ENCODE measurements at regions not wholly inside any gene's neighbourhood (a gene's known extent, or its start where the extent isn't known, plus 50 kb on each side); places are given as distances from the start of the nearest gene placed in this dataset.

GRCh38 chr2:163990541-163990940 lies 254.7 kb upstream of the FIGN start:
- no peaks in the 10 kb centered on the region for H3K79me2 ChIP-seq (ENCODE audit: low read depth)
- peaks cover 47% of the 10 kb centered on the region for H3K4me1 ChIP-seq
- no peaks in the 10 kb centered on the region for H3K9me3 ChIP-seq (ENCODE audit: low read depth)
- H3F3A ChIP-seq (ENCODE audit: low read depth) = peaks cover 13% of the 10 kb centered on the region
- H3K9ac ChIP-seq = no peak overlapping the region
- peaks cover 4% of the 10 kb centered on the region for H3K27me3 Mint-ChIP-seq (ENCODE audit: insufficient read depth, low read depth)
- H2AFZ ChIP-seq (replicated peaks) = no peak overlapping the region
- DNase-seq (ENCODE audit: low spot score) = peak; percentile 58
- H3K27ac Mint-ChIP-seq = peak overlapping the region; percentile 86
- H3K4me2 ChIP-seq = peak overlapping the region; percentile 33
- H3K36me3 Mint-ChIP-seq = peaks cover 2% of the 10 kb centered on the region
- TF ChIP-seq EZH2phosphoT487 (IDR thresholded peaks at IDR 0.05) (no peak), CTCF (IDR thresholded peaks at IDR 0.05) (no peak), EZH2 (IDR thresholded peaks at IDR 0.05) (no peak)
- H3K4me1 Mint-ChIP-seq = peaks cover 28% of the 10 kb centered on the region
- H3K27ac ChIP-seq = peak overlapping the region; percentile 60
- no peaks in the 10 kb centered on the region for H4K20me1 ChIP-seq (ENCODE audit: low read depth)
- H3K4me3 ChIP-seq = no peak overlapping the region
- H3K9me3 Mint-ChIP-seq = no peaks in the 10 kb centered on the region
- no peaks in the 10 kb centered on the region for H3K36me3 ChIP-seq
- H3K27me3 ChIP-seq = no peaks in the 10 kb centered on the region
- H3K4me3 Mint-ChIP-seq = peak overlapping the region; percentile 37

GRCh38 chr2:163990101-163990500 lies 254.3 kb upstream of the FIGN start:
- Histone ChIP-seq H3K4me2 (peak overlapping the region; percentile 33), H3K27me3 (no peaks in the 10 kb centered on the region), H4K20me1 (ENCODE audit: low read depth) (no peaks in the 10 kb centered on the region), H3K9ac (no peak overlapping the region), H3K4me1 (peaks cover 49% of the 10 kb centered on the region), H3K9me3 (ENCODE audit: low read depth) (no peaks in the 10 kb centered on the region), H3K36me3 (no peaks in the 10 kb centered on the region), H3K4me3 (no peak overlapping the region), H2AFZ (replicated peaks) (no peak overlapping the region), H3K79me2 (ENCODE audit: low read depth) (no peaks in the 10 kb centered on the region), H3K27ac (peak overlapping the region; percentile 60), H3F3A (ENCODE audit: low read depth) (peaks cover 13% of the 10 kb centered on the region)
- TF ChIP-seq EZH2 (IDR thresholded peaks at IDR 0.05) (no peak), CTCF (IDR thresholded peaks at IDR 0.05) (no peak), EZH2phosphoT487 (IDR thresholded peaks at IDR 0.05) (no peak)
- Mint-ChIP-seq H3K27me3 (ENCODE audit: insufficient read depth, low read depth) (peaks cover 4% of the 10 kb centered on the region), H3K4me3 (peak overlapping the region; percentile 37), H3K9me3 (no peaks in the 10 kb centered on the region), H3K27ac (peak overlapping the region; percentile 86), H3K36me3 (peaks cover 2% of the 10 kb centered on the region), H3K4me1 (peaks cover 28% of the 10 kb centered on the region)
- no peak for DNase-seq (ENCODE audit: low spot score)

- no peaks in the 10 kb centered on the region for H3K9me3 ChIP-seq (ENCODE audit: low read depth)
- DNase-seq (ENCODE audit: low spot score) = no peak
- TF ChIP-seq CTCF (IDR thresholded peaks at IDR 0.05) (no peak), EZH2phosphoT487 (IDR thresholded peaks at IDR 0.05) (no peak), EZH2 (IDR thresholded peaks at IDR 0.05) (no peak)
- peaks cover 2% of the 10 kb centered on the region for H3K27me3 Mint-ChIP-seq (ENCODE audit: insufficient read depth, low read depth)
- peak overlapping the region; percentile 51 for H2AFZ ChIP-seq (replicated peaks)
- no peak overlapping the region for H3K4me2 ChIP-seq
- no peaks in the 10 kb centered on the region for H3K27me3 ChIP-seq
- peak overlapping the region; percentile 31 for H3K27ac Mint-ChIP-seq
- H3K4me1 Mint-ChIP-seq = peaks cover 33% of the 10 kb centered on the region
- no peak overlapping the region for H3K27ac ChIP-seq
- H3K4me3 Mint-ChIP-seq = no peak overlapping the region
- H3K9me3 Mint-ChIP-seq = no peaks in the 10 kb centered on the region
- peaks cover 54% of the 10 kb centered on the region for H3K4me1 ChIP-seq
- H3K36me3 ChIP-seq = no peaks in the 10 kb centered on the region
- no peaks in the 10 kb centered on the region for H3K36me3 Mint-ChIP-seq
- no peak overlapping the region for H3K9ac ChIP-seq
- H3F3A ChIP-seq (ENCODE audit: low read depth) = peaks cover 13% of the 10 kb centered on the region
- H4K20me1 ChIP-seq (ENCODE audit: low read depth) = no peaks in the 10 kb centered on the region
- no peaks in the 10 kb centered on the region for H3K79me2 ChIP-seq (ENCODE audit: low read depth)
- no peak overlapping the region for H3K4me3 ChIP-seq
Observed at GRCh38 chr2:163987175-163987940, 251.6 kb upstream of the FIGN start.

Data from neural progenitor cell (in vitro differentiated cells).